Body of pancreas (tissue), 4 donors: ENCODE measurements at regions not wholly inside any gene's neighbourhood (a gene's known extent, or its start where the extent isn't known, plus 50 kb on each side); places are given as distances from the start of the nearest gene placed in this dataset.

Experiments used
- ATAC-seq: fragments of 150-250 bp; one replicate; pipeline ENCODE4 v1.9.1; 2016
- DNase-seq, 4 donors: peaks; one replicate each; pipeline ENCODE4 v3.0.0-alpha.2; 2019
- H3K27ac ChIP-seq, 4 donors: fragments of 200-600 bp; sonication (generic); 1 replicate in 3 of 4; 2 replicates in 1 of 4; pipeline versions ENCODE4 v1.5.1 to v1.6.1; 2016 to 2019; ENCODE audit warnings: mild to moderate bottlenecking in 1 of 4, mixed read lengths in 1 of 4, moderate library complexity in 1 of 4
- H3K27me3 ChIP-seq, 2 donors: fragments of 200-600 bp; sonication (generic); one replicate each; pipeline ENCODE4 v1.6.0; 2016; ENCODE audit warnings: mild to moderate bottlenecking in 1 of 2
- H3K36me3 ChIP-seq, 2 donors: fragments of 200-600 bp; sonication (generic); replicated peaks in 1 of 2; 2 replicates each; pipeline ENCODE4 v1.5.1; 2016; ENCODE audit warnings: low read depth in 2 of 2; ENCODE audit not compliant: insufficient read depth in 1 of 2
- H3K4me1 ChIP-seq: fragments of 200-600 bp; sonication (generic); one replicate; pipeline ENCODE4 v1.6.0; 2016
- H3K4me3 ChIP-seq, 2 donors: fragments of 200-600 bp; sonication (generic); 1 replicate in 1 of 2; 2 replicates in 1 of 2; pipeline ENCODE4 v1.5.1; 2016 to 2019
- H3K9me3 ChIP-seq, 3 donors: fragments of 200-600 bp; sonication (generic); 1 replicate in 2 of 3; 2 replicates in 1 of 3; pipeline ENCODE4 v1.5.1; 2016
- CTCF ChIP-seq, 7 experiments: fragments of 450-650 bp in 4 of 7; fragments of 200-600 bp in 3 of 7; sonication (generic) in 3 of 7; IDR thresholded peaks; one replicate each; pipeline ENCODE4 v1.5.1; 2016 to 2019; ENCODE audit warnings: antibody characterized with exemption in 7 of 7
- POLR2A ChIP-seq, 3 donors: fragments of 450-650 bp; IDR thresholded peaks; one replicate each; pipeline ENCODE4 v1.6.1; 2016; ENCODE audit warnings: antibody characterized with exemption in 3 of 3, mild to moderate bottlenecking in 2 of 3
- WGBS, 2 donors: methylation state at CpG; one replicate each; pipeline ENCODE4 v1.1.5; 2017; 5-methylcytosine and 5-hydroxymethylcytosine counted together
- intact Hi-C: fragments of 100-400 bp; cut with DNase I; formaldehyde crosslinking; loops from one replicate; pipeline ENCODE4 v1.15.1; 2023

DNA sequence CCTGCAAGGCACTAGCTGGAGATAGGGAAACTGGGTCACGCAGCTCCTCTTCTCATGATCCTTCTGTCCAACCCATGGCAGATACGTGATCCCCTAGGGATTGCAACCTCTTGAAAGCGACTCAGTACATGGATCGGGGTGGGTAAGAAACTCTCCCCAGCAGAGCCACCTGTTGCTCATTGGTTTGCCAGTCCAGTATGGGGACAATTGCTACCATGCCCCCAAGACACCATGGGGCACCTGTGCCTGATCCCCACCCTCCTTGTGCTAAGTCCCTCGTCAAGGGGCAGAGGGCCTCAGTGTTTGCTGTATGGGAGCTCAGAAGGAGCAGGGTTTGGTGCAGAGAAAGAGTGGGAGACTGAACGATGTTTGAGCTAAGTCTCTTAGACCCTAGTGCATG lies 500.9 kb downstream of the ENC1 start:
- DNase-seq = no peak
- H3K27ac ChIP-seq = no peak overlapping the region
- H3K9me3 ChIP-seq = no peaks in the 10 kb centered on the region
- no peaks in the 10 kb centered on the region for H3K27me3 ChIP-seq
- no peak for TF ChIP-seq CTCF (IDR thresholded peaks at IDR 0.05)
- TF ChIP-seq POLR2A (IDR thresholded peaks at IDR 0.05) = no peak
- H3K4me3 ChIP-seq = no peak overlapping the region
- intact Hi-C loops = no loop called here
- no peak for ATAC-seq
- H3K36me3 ChIP-seq = no peaks in the 10 kb centered on the region
- WGBS, 2 donors = 95% methylated on average over 6 of the region's 6 CpGs
- H3K4me1 ChIP-seq = peaks cover 9% of the 10 kb centered on the region

- no peak for DNase-seq
- intact Hi-C loops = no loop called here
- no peaks in the 10 kb centered on the region for H3K36me3 ChIP-seq
- no peak for ATAC-seq
- no peaks in the 10 kb centered on the region for H3K27me3 ChIP-seq
- 81 to 93% methylated on average over 2 of the region's 2 CpGs for WGBS, 2 donors
- no peaks in the 10 kb centered on the region for H3K9me3 ChIP-seq
- peaks cover 9% of the 10 kb centered on the region for H3K4me1 ChIP-seq
- no peak overlapping the region for H3K27ac ChIP-seq
- no peak for TF ChIP-seq POLR2A (IDR thresholded peaks at IDR 0.05)
- TF ChIP-seq CTCF (IDR thresholded peaks at IDR 0.05) = no peak
- no peak overlapping the region for H3K4me3 ChIP-seq
Observed at GRCh38 chr5:74138721-74139120, 501.8 kb downstream of the ENC1 start.

GRCh38 chr5:74136276-74136825 lies 504.2 kb downstream of the ENC1 start:
- H3K27ac ChIP-seq = no peak overlapping the region
- no peak for TF ChIP-seq POLR2A (IDR thresholded peaks at IDR 0.05)
- TF ChIP-seq CTCF (IDR thresholded peaks at IDR 0.05) = no peak
- no peaks in the 10 kb centered on the region for H3K9me3 ChIP-seq
- no peaks in the 10 kb centered on the region for H3K27me3 ChIP-seq
- 27 to 41% methylated on average over 2 of the region's 2 CpGs for WGBS, 2 donors
- intact Hi-C loops = no loop called here
- peaks cover 9% of the 10 kb centered on the region for H3K4me1 ChIP-seq
- H3K4me3 ChIP-seq = no peak overlapping the region
- H3K36me3 ChIP-seq = no peaks in the 10 kb centered on the region
- DNase-seq (peak; percentile 46 to 78 (median 53)), ATAC-seq (peak; percentile 27)

GRCh38 chr5:74135033-74135432 lies 505.5 kb downstream of the ENC1 start:
- peaks cover 9% of the 10 kb centered on the region for H3K4me1 ChIP-seq
- no peak overlapping the region for H3K4me3 ChIP-seq
- intact Hi-C loops = no loop called here
- H3K36me3 ChIP-seq = no peaks in the 10 kb centered on the region
- no peaks in the 10 kb centered on the region for H3K27me3 ChIP-seq
- no peaks in the 10 kb centered on the region for H3K9me3 ChIP-seq
- no peak for ATAC-seq
- no peak for DNase-seq
- WGBS, 2 donors = 94 to 95% methylated on average over 1 of the region's 1 CpG
- no peak overlapping the region for H3K27ac ChIP-seq
- TF ChIP-seq CTCF (IDR thresholded peaks at IDR 0.05) (no peak), POLR2A (IDR thresholded peaks at IDR 0.05) (no peak)

GRCh38 chr5:74132485-74132884 lies 506.5 kb downstream of the ARHGEF28 start:
- DNase-seq = no peak
- Histone ChIP-seq H3K9me3 (no peaks in the 10 kb centered on the region), H3K4me3 (no peak overlapping the region), H3K27ac (no peak overlapping the region), H3K36me3 (no peaks in the 10 kb centered on the region), H3K27me3 (no peaks in the 10 kb centered on the region), H3K4me1 (peaks cover 17% of the 10 kb centered on the region)
- intact Hi-C loops = no loop called here
- WGBS, 2 donors = 91 to 93% methylated on average over 4 of the region's 4 CpGs
- no peak for ATAC-seq
- TF ChIP-seq CTCF (IDR thresholded peaks at IDR 0.05) (no peak), POLR2A (IDR thresholded peaks at IDR 0.05) (no peak)
